GM23338 (cell line): ENCODE measurements at regions not wholly inside any gene's neighbourhood (a gene's known extent, or its start where the extent isn't known, plus 50 kb on each side); places are given as distances from the start of the nearest gene placed in this dataset.
A peak's percentile ranks its signal among the peaks of the same experiment; 100 is the strongest.

Source experiments
- ATAC-seq: fragments of 200-7000 bp; cut with Tn5 transposase; 3 replicates; pipeline ENCODE4 v1.9.1; 2020
- DNase-seq: peaks from one replicate; pipeline ENCODE4 v3.0.0-alpha.2; 2015; ENCODE audit warnings: low spot score
- H2AFZ ChIP-seq: fragments of 200-600 bp; sonication (generic); 2 replicates; pipeline ENCODE4 v1.8.0; 2016; ENCODE audit warnings: antibody characterized with exemption, mild to moderate bottlenecking, moderate library complexity
- H3F3A ChIP-seq: fragments of 200-600 bp; sonication (generic); replicated peaks from 2 replicates; pipeline ENCODE4 v1.8.0; 2017; ENCODE audit warnings: antibody characterized with exemption, mixed run types, low read depth
- H3K27ac ChIP-seq: fragments of 200-600 bp; sonication (generic); 2 replicates; pipeline ENCODE4 v1.6.1; 2016; ENCODE audit warnings: low read depth
- H3K27me3 ChIP-seq: fragments of 200-600 bp; sonication (generic); 2 replicates; pipeline ENCODE4 v1.8.0; 2016; ENCODE audit warnings: mild to moderate bottlenecking, mixed run types, moderate library complexity; ENCODE audit not compliant: insufficient read depth
- H3K36me3 ChIP-seq: fragments of 200-600 bp; sonication (generic); 2 replicates; pipeline ENCODE4 v1.8.0; 2016; ENCODE audit warnings: mild to moderate bottlenecking; ENCODE audit not compliant: insufficient read depth
- H3K4me1 ChIP-seq: fragments of 200-600 bp; sonication (generic); 2 replicates; pipeline ENCODE4 v1.8.0; 2016; ENCODE audit warnings: mild to moderate bottlenecking, moderate library complexity; ENCODE audit not compliant: insufficient read depth
- H3K4me2 ChIP-seq: fragments of 200-600 bp; sonication (generic); 2 replicates; pipeline ENCODE4 v1.7.1; 2017; ENCODE audit warnings: mixed run types
- H3K4me3 ChIP-seq: fragments of 200-600 bp; sonication (generic); 2 replicates; pipeline ENCODE4 v1.6.1; 2016; ENCODE audit warnings: mixed run types
- H3K79me2 ChIP-seq: fragments of 200-600 bp; sonication (generic); replicated peaks from 2 replicates; pipeline ENCODE4 v1.8.0; 2017; ENCODE audit warnings: mild to moderate bottlenecking; ENCODE audit not compliant: insufficient read depth
- H3K9me2 ChIP-seq: fragments of 200-600 bp; sonication (generic); 2 replicates; pipeline ENCODE4 v1.8.0; 2017; ENCODE audit not compliant: insufficient read depth
- H4K20me1 ChIP-seq: fragments of 200-600 bp; sonication (generic); replicated peaks from 2 replicates; pipeline ENCODE4 v1.8.0; 2017; ENCODE audit warnings: mild to moderate bottlenecking; ENCODE audit not compliant: insufficient read depth
- H3K27ac Mint-ChIP-seq: 2 replicates; pipeline ENCODE4 v1.8.0; 2020; ENCODE audit warnings: inconsistent platforms, mild to moderate bottlenecking, moderate library complexity, mixed read lengths
- H3K27me3 Mint-ChIP-seq: 3 replicates; pipeline ENCODE4 v1.8.0; 2022; ENCODE audit warnings: low read depth, mild to moderate bottlenecking, moderate library complexity, mixed read lengths, inconsistent platforms; ENCODE audit not compliant: insufficient read depth, poor library complexity
- H3K36me3 Mint-ChIP-seq: 3 replicates; pipeline ENCODE4 v1.8.0; 2021; ENCODE audit warnings: low read depth, mild to moderate bottlenecking, inconsistent platforms, moderate library complexity, mixed read lengths
- H3K4me1 Mint-ChIP-seq: 3 replicates; pipeline ENCODE4 v1.8.0; 2020; ENCODE audit warnings: mild to moderate bottlenecking, inconsistent platforms, mixed read lengths
- H3K4me3 Mint-ChIP-seq: 3 replicates; pipeline ENCODE4 v1.8.0; 2021; ENCODE audit warnings: moderate library complexity, mild to moderate bottlenecking, inconsistent platforms, mixed read lengths
- H3K9me3 Mint-ChIP-seq: 3 replicates; pipeline ENCODE4 v1.8.0; 2020; ENCODE audit warnings: moderate library complexity, mild to moderate bottlenecking, inconsistent platforms, mixed read lengths
- NANOG ChIP-seq: IDR thresholded peaks from 2 replicates; pipeline ENCODE4 v1.6.1; 2016; ENCODE audit warnings: antibody characterized with exemption, borderline replicate concordance
- POLR2AphosphoS5 ChIP-seq: IDR thresholded peaks from 2 replicates; pipeline ENCODE4 v1.6.1; 2016; ENCODE audit warnings: antibody characterized with exemption, low read depth
- ZNF462 ChIP-seq: fragments of 250-450 bp; sonication (Bioruptor Pico); IDR thresholded peaks from 2 replicates; pipeline ENCODE4 v1.5.0; 2020; ENCODE audit warnings: mild to moderate bottlenecking, moderate library complexity

- TF ChIP-seq ZNF462 (CRISPR knock-in tag) (no peak), NANOG (no peak)
These were observed 141.1 kb upstream of the ITGB1 start (continued) for GRCh38 chr10:33098951-33099663.

- Histone ChIP-seq H2AFZ (no peak overlapping the region), H3K9me2 (no peaks in the 10 kb centered on the region; the same call in 1 of the 2 replicates), H3F3A (0 out of 2 replicates have a peak, but pooled peaks cover 5% of the 10 kb centered on the region), H3K4me1 (peaks cover 6% of the 10 kb centered on the region), H4K20me1 (no peaks in the 10 kb centered on the region), H3K4me2 (peak overlapping the region; percentile 63), H3K27me3 (no peaks in the 10 kb centered on the region), H3K36me3 (peaks cover 8% of the 10 kb centered on the region; the same call in 1 of the 2 replicates), H3K79me2 (no peaks in the 10 kb centered on the region), H3K27ac (peak overlapping the region; percentile 43; the same call in 1 of the 2 replicates), H3K4me3 (peak overlapping the region; percentile 17; the same call in 1 of the 2 replicates)
- peaks cover 57% of the 10 kb centered on the region for H3K9me3 Mint-ChIP-seq
- no peaks in the 10 kb centered on the region for H3K27me3 Mint-ChIP-seq
- H3K4me1 Mint-ChIP-seq, result peaks cover 15% of the 10 kb centered on the region
- peak overlapping the region; percentile 80 for H3K27ac Mint-ChIP-seq
- peak; percentile 51 for DNase-seq
- peaks cover 56% of the 10 kb centered on the region for H3K36me3 Mint-ChIP-seq
- no peak overlapping the region; the same call in 2 of the 3 replicates for H3K4me3 Mint-ChIP-seq
- TF ChIP-seq POLR2AphosphoS5 (no peak), ZNF462 (CRISPR knock-in tag) (peak; percentile 68)
- peak; percentile 74 for ATAC-seq
These were observed 138.1 kb upstream of the ITGB1 start for GRCh38 chr10:33095867-33096815.
